SU-DHL-6 (cell line): ENCODE measurements at regions not wholly inside any gene's neighbourhood (a gene's known extent, or its start where the extent isn't known, plus 50 kb on each side); places are given as distances from the start of the nearest gene placed in this dataset.

Source experiments
- H2AFZ ChIP-seq: fragments of 200-600 bp; sonication (generic); 2 replicates; pipeline ENCODE4 v1.6.1; 2014; ENCODE audit warnings: low read depth, mild to moderate bottlenecking, moderate library complexity, mixed read lengths, antibody characterized with exemption, low read length; ENCODE audit not compliant: severe bottlenecking
- H3F3A ChIP-seq: fragments of 200-600 bp; shearing (Covaris generic); 2 replicates; pipeline ENCODE4 v1.6.0; 2016; ENCODE audit warnings: antibody characterized with exemption, mild to moderate bottlenecking; ENCODE audit not compliant: insufficient read depth
- H3K27ac ChIP-seq: fragments of 200-600 bp; sonication (generic); 2 replicates; pipeline ENCODE4 v1.5.1; 2016; ENCODE audit warnings: low read depth, mild to moderate bottlenecking, low read length, moderate library complexity, mixed read lengths
- H3K27me3 ChIP-seq: fragments of 200-600 bp; sonication (generic), shearing (Covaris generic); 2 replicates; pipeline ENCODE4 v1.6.0; 2014; ENCODE audit warnings: mild to moderate bottlenecking, low read length
- H3K36me3 ChIP-seq: fragments of 200-600 bp; sonication (generic); 2 replicates; pipeline ENCODE4 v1.6.1; 2014; ENCODE audit warnings: mild to moderate bottlenecking, low read length, mixed read lengths
- H3K4me2 ChIP-seq: fragments of 300-600, 200-600 bp; shearing (Covaris generic), sonication (generic); 2 replicates; pipeline ENCODE4 v1.6.0; 2014; ENCODE audit warnings: low read length, low read depth, mild to moderate bottlenecking; ENCODE audit not compliant: poor library complexity, severe bottlenecking
- H3K4me3 ChIP-seq: fragments of 200-600 bp; sonication (generic); 2 replicates; pipeline ENCODE4 v1.5.1; 2014; ENCODE audit warnings: antibody characterized with exemption, low read length, mild to moderate bottlenecking, mixed read lengths; ENCODE audit not compliant: insufficient read depth, poor library complexity, severe bottlenecking
- H3K79me2 ChIP-seq: fragments of 200-600 bp; sonication (generic); 2 replicates; pipeline ENCODE4 v1.6.1; 2014; ENCODE audit warnings: mild to moderate bottlenecking, low read length, moderate library complexity; ENCODE audit not compliant: insufficient read depth
- H3K9ac ChIP-seq: fragments of 200-600 bp; sonication (generic); 2 replicates; pipeline ENCODE4 v1.7.0; 2014; ENCODE audit warnings: mild to moderate bottlenecking, low read length
- H3K9me2 ChIP-seq: fragments of 200-600 bp; sonication (generic); replicated peaks from 2 replicates; pipeline ENCODE4 v1.6.1; 2014; ENCODE audit warnings: low read length; ENCODE audit not compliant: insufficient read depth
- H3K9me3 ChIP-seq: fragments of 200-600 bp; sonication (generic); 2 replicates; pipeline ENCODE4 v1.6.1; 2014; ENCODE audit warnings: low read length, mixed read lengths; ENCODE audit not compliant: insufficient read depth
- H4K20me1 ChIP-seq: fragments of 200-600 bp; sonication (generic); 2 replicates; pipeline ENCODE4 v1.6.1; 2014; ENCODE audit warnings: low read depth, mild to moderate bottlenecking, antibody characterized with exemption, low read length, moderate library complexity, mixed read lengths
- CTCF ChIP-seq: fragments of 200-600 bp; sonication (generic); IDR thresholded peaks from one replicate; pipeline ENCODE4 v1.5.1; 2017; ENCODE audit warnings: antibody characterized with exemption, mild to moderate bottlenecking, low read length, moderate library complexity; ENCODE audit not compliant: insufficient read depth, poor library complexity, severe bottlenecking
- EZH2phosphoT487 ChIP-seq: fragments of 200-600 bp; sonication (generic), shearing (Covaris generic); conservative IDR thresholded peaks from 2 replicates; pipeline ENCODE4 v1.6.1; 2018; ENCODE audit warnings: mild to moderate bottlenecking, antibody characterized with exemption, low read length, moderate library complexity, mixed read lengths

GRCh38 chr7:46155367-46155766 lies 234.3 kb upstream of the IGFBP3 start:
- no peak overlapping the region for H3K4me3 ChIP-seq
- no peaks in the 10 kb centered on the region for H3K79me2 ChIP-seq
- H3K9me2 ChIP-seq: no peaks in the 10 kb centered on the region
- no peak overlapping the region for H2AFZ ChIP-seq
- no peak overlapping the region for H3K4me2 ChIP-seq
- H3K9ac ChIP-seq: no peak overlapping the region
- H3K27me3 ChIP-seq: no peaks in the 10 kb centered on the region
- no peak overlapping the region for H3K27ac ChIP-seq
- no peaks in the 10 kb centered on the region for H4K20me1 ChIP-seq
- no peak for TF ChIP-seq EZH2phosphoT487
- TF ChIP-seq CTCF: no peak
- H3K9me3 ChIP-seq: no peaks in the 10 kb centered on the region
- H3K36me3 ChIP-seq: no peaks in the 10 kb centered on the region
- no peaks in the 10 kb centered on the region for H3F3A ChIP-seq

GRCh38 chr7:46153951-46154787 lies 233.1 kb upstream of the IGFBP3 start:
- Histone ChIP-seq H3K79me2 (no peaks in the 10 kb centered on the region), H4K20me1 (no peaks in the 10 kb centered on the region), H3K4me3 (no peak overlapping the region), H3K9ac (no peak overlapping the region), H3K27me3 (no peaks in the 10 kb centered on the region), H3F3A (no peaks in the 10 kb centered on the region), H3K4me2 (no peak overlapping the region), H2AFZ (no peak overlapping the region), H3K9me2 (no peaks in the 10 kb centered on the region), H3K27ac (no peak overlapping the region), H3K9me3 (no peaks in the 10 kb centered on the region), H3K36me3 (no peaks in the 10 kb centered on the region)
- TF ChIP-seq CTCF (no peak), EZH2phosphoT487 (no peak)

GRCh38 chr7:46153583-46153950 lies 232.5 kb upstream of the IGFBP3 start:
- Histone ChIP-seq H3K4me3 (no peak overlapping the region), H3F3A (no peaks in the 10 kb centered on the region), H2AFZ (no peak overlapping the region), H3K27ac (no peak overlapping the region), H3K79me2 (no peaks in the 10 kb centered on the region), H3K9me2 (no peaks in the 10 kb centered on the region), H3K4me2 (no peak overlapping the region), H4K20me1 (no peaks in the 10 kb centered on the region), H3K36me3 (no peaks in the 10 kb centered on the region), H3K9me3 (no peaks in the 10 kb centered on the region), H3K27me3 (no peaks in the 10 kb centered on the region), H3K9ac (no peak overlapping the region)
- TF ChIP-seq EZH2phosphoT487: no peak
- TF ChIP-seq CTCF: no peak
